AG04449 (cell line): ENCODE measurements at regions not wholly inside any gene's neighbourhood (a gene's known extent, or its start where the extent isn't known, plus 50 kb on each side); places are given as distances from the start of the nearest gene placed in this dataset.

ENCODE experiments used
- CTCF ChIA-PET: fragments of 350-600 bp; formaldehyde crosslinking; extraction: SDS; loops from one replicate; lab custom pipeline; 2021; ENCODE audit warnings: antibody characterized with exemption; lab: Yijun Ruan, JAX
- POLR2A ChIA-PET: fragments of 400-600, 350-600 bp; formaldehyde crosslinking; extraction: SDS; loops from one replicate; lab custom pipeline; 2020; ENCODE audit warnings: antibody characterized with exemption, inconsistent platforms; lab: Yijun Ruan, JAX
- DNase-seq: peaks from one replicate; pipeline ENCODE4 v3.0.0-alpha.2; 2010; ENCODE audit warnings: low read depth, low spot score
- H3K4me3 ChIP-seq: 2 replicates; pipeline ENCODE4 v1.5.1; 2011; ENCODE audit warnings: low read depth, mild to moderate bottlenecking, control low read depth, low read length
- CTCF ChIP-seq: IDR thresholded peaks from one replicate; pipeline ENCODE4 v1.5.1; 2011; ENCODE audit warnings: mild to moderate bottlenecking, moderate library complexity, low read length, control low read depth, inconsistent platforms; ENCODE audit not compliant: insufficient read depth; ENCODE audit errors: missing control alignments

GRCh38 chr2:198641161-198641560, 816.6 kb downstream of the SATB2 start:
- DNase-seq, result no peak
- no peak overlapping the region for H3K4me3 ChIP-seq
- ChIA-PET CTCF (interaction anchor here (1.0 to 2.6 kb wide), 2 partner anchors 14 to 16 kb away, joined by 3 to 20 read pairs; no protein-coding TSS in a partner anchor), POLR2A (no interaction called here)
- TF ChIP-seq CTCF, result no peak

DNA sequence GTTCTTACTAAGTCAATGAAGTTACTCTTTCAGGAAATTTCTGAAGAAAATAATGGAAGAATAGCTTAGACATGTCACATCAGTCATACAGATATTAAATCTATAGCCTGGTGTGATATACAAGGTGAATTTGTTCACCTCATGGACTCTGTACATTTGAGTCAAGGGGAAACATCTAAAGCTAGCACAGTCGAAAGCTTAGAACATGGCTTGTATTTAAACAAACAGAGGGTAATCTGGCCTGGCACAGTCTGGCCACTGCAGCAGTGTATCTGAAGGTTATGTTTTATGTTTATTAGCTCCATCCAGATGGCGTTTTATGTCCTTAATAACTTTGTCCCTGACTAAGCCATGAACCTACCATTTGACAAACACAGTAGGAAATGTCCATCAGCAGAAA, 817.3 kb downstream of the SATB2 start:
- no peak for TF ChIP-seq CTCF
- CTCF ChIA-PET, result interaction anchor here (0.6 to 2.6 kb wide), 3 partner anchors 15 to 846 kb away, joined by 3 to 20 read pairs (median 3); no protein-coding TSS in a partner anchor
- no peak for DNase-seq
- POLR2A ChIA-PET, result no interaction called here
- no peak overlapping the region for H3K4me3 ChIP-seq

DNA sequence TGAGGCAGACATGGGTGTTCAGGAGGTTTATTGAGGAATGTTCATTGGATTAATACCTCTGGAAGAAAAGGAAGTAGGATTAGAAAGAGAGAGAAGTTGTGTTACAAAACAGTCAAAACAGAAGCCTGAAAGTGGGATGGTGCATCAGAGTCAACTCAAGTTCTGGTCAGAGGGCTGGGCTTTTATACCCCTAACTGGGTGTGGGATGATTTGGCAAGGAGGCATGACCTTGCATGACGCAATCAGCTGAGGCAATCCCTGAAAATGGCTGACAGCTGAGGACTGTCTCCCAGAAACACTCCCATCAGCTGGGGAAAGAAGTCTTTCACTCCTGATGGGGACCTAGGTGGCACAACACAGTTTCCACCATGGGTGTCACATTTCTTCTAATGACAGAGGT, 818.2 kb downstream of the SATB2 start:
- no peak overlapping the region for H3K4me3 ChIP-seq
- ChIA-PET CTCF (interaction anchor here (1.4 to 2.6 kb wide), 2 partner anchors 15 to 18 kb away, joined by 3 to 20 read pairs; no protein-coding TSS in a partner anchor), POLR2A (no interaction called here)
- no peak for DNase-seq
- TF ChIP-seq CTCF, result no peak

DNA sequence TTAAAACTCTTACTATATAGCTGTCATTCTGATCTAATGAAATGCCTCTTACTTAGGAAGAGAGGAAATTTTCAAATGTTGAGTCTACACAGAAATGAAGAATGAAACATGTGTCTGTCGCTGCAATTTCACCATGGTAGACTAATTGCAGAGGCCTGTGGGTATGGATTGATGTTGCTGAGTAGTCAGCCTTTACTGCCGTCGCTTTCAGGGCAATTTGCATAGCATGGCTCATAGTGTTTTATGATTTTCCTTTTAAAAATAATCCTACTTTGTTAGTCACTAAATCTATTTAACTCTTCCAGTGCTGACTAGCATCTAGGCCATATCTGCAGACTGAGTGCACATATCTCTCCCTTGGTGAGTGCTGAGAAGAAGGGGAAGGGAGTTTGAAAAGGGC, 819.2 kb downstream of the SATB2 start:
- TF ChIP-seq CTCF, result no peak
- H3K4me3 ChIP-seq, result no peak overlapping the region
- DNase-seq, result peak; percentile 36
- POLR2A ChIA-PET, result interaction anchor here (0.6 kb wide), 1 partner anchor 166 kb away, joined by 3 read pairs; no protein-coding TSS in a partner anchor
- CTCF ChIA-PET, result interaction anchor here (1.4 kb wide), 1 partner anchor 16 kb away, joined by 3 read pairs; no protein-coding TSS in a partner anchor

- no peak for DNase-seq
- H3K4me3 ChIP-seq, result no peak overlapping the region
- no peak for TF ChIP-seq CTCF
- ChIA-PET CTCF (no interaction called here), POLR2A (no interaction called here)
Measured at GRCh38 chr2:198630384-198630783, 826.0 kb downstream of the PLCL1 start.

- CTCF ChIA-PET, result no interaction called here
- no peak overlapping the region for H3K4me3 ChIP-seq
- POLR2A ChIA-PET, result no interaction called here
- no peak for TF ChIP-seq CTCF
- DNase-seq, result no peak
Measured at GRCh38 chr2:198628596-198628995, 824.2 kb downstream of the PLCL1 start.
